DND-41 (cell line): ENCODE measurements at regions not wholly inside any gene's neighbourhood (a gene's known extent, or its start where the extent isn't known, plus 50 kb on each side); places are given as distances from the start of the nearest gene placed in this dataset.

Source experiments
- CTCF ChIP-seq: IDR thresholded peaks from 2 replicates; pipeline ENCODE4 v1.5.1; 2012; ENCODE audit warnings: borderline replicate concordance, low read length, moderate library complexity, mild to moderate bottlenecking; ENCODE audit not compliant: poor library complexity, severe bottlenecking; ENCODE audit errors: extremely low read depth
- EZH2 ChIP-seq: IDR thresholded peaks from 3 replicates; pipeline ENCODE4 v1.6.1; 2012; ENCODE audit warnings: borderline replicate concordance, low read depth, mild to moderate bottlenecking, moderate library complexity, low read length, inconsistent platforms; ENCODE audit not compliant: severe bottlenecking

GRCh38 chrX:138378876-138379275, 332.6 kb downstream of the FGF13 start:
- TF ChIP-seq EZH2: no peak
- TF ChIP-seq CTCF: no peak
